Endodermal cell (in vitro differentiated cells): ENCODE measurements at regions not wholly inside any gene's neighbourhood (a gene's known extent, or its start where the extent isn't known, plus 50 kb on each side); places are given as distances from the start of the nearest gene placed in this dataset.

Experiments used
- DNase-seq: peaks from one replicate; pipeline ENCODE4 v3.0.0-alpha.2; 2017
- H3K27ac ChIP-seq: 2 replicates; pipeline ENCODE4 v1.5.1; 2013; ENCODE audit warnings: mild to moderate bottlenecking, low read depth, low read length, moderate library complexity
- H3K27me3 ChIP-seq: 2 replicates; pipeline ENCODE4 v1.6.1; 2013; ENCODE audit warnings: mild to moderate bottlenecking, low read length, moderate library complexity; ENCODE audit not compliant: insufficient read depth, control insufficient read depth, poor library complexity, severe bottlenecking
- H3K36me3 ChIP-seq: 2 replicates; pipeline ENCODE4 v1.7.0; 2013; ENCODE audit warnings: mild to moderate bottlenecking, low read length, moderate library complexity; ENCODE audit not compliant: control insufficient read depth, insufficient read depth
- H3K4me1 ChIP-seq: one replicate; pipeline ENCODE4 v1.7.0; 2013; ENCODE audit warnings: low read length; ENCODE audit not compliant: control insufficient read depth, insufficient read depth
- H3K4me3 ChIP-seq: 2 replicates; pipeline ENCODE4 v1.5.1; 2013; ENCODE audit warnings: mild to moderate bottlenecking, low read length, moderate library complexity
- H3K9ac ChIP-seq: 2 replicates; pipeline ENCODE4 v1.6.1; 2013; ENCODE audit warnings: mild to moderate bottlenecking, low read length, moderate library complexity; ENCODE audit not compliant: poor library complexity, severe bottlenecking; ENCODE audit errors: extremely low read depth
- H3K9me3 ChIP-seq: 2 replicates; pipeline ENCODE4 v1.6.1; 2013; ENCODE audit warnings: mild to moderate bottlenecking, low read length, moderate library complexity; ENCODE audit not compliant: control insufficient read depth
- H3K27ac Mint-ChIP-seq: 2 replicates; pipeline ENCODE4 v1.8.0; 2020; ENCODE audit warnings: mixed read lengths
- H3K27me3 Mint-ChIP-seq: 2 replicates; pipeline ENCODE4 v1.8.0; 2021; ENCODE audit warnings: mild to moderate bottlenecking, mixed read lengths; ENCODE audit not compliant: insufficient read depth
- H3K36me3 Mint-ChIP-seq: 2 replicates; pipeline ENCODE4 v1.8.0; 2020; ENCODE audit warnings: low read depth, mixed read lengths
- H3K4me1 Mint-ChIP-seq: 2 replicates; pipeline ENCODE4 v1.8.0; 2020; ENCODE audit warnings: mixed read lengths
- H3K4me3 Mint-ChIP-seq: 2 replicates; pipeline ENCODE4 v1.8.0; 2020; ENCODE audit warnings: mild to moderate bottlenecking, moderate library complexity, mixed read lengths
- H3K9me3 Mint-ChIP-seq: 2 replicates; pipeline ENCODE4 v1.8.0; 2020; ENCODE audit warnings: mild to moderate bottlenecking, mixed read lengths
- CTCF ChIP-seq: fragments of 200-600 bp; sonication (generic); conservative IDR thresholded peaks from 2 replicates; pipeline ENCODE4 v1.5.0; 2021; ENCODE audit warnings: antibody characterized with exemption, mild to moderate bottlenecking
- WGBS, 2 experiments: methylation state at CpG; one replicate each; pipeline versions ENCODE4 v1.1.5 to v1.1.7; 2013; ENCODE audit warnings: missing lambda C conversion rate in 2 of 2, mixed read lengths in 1 of 2; ENCODE audit not compliant: insufficient coverage in 1 of 2, insufficient read length in 1 of 2; 5-methylcytosine and 5-hydroxymethylcytosine counted together

- WGBS, 2 experiments = 94 to 97% methylated on average over 8 to 11 of the region's 11 CpGs
Measured at GRCh38 chr6:156396068-156396771, 381.0 kb upstream of the ARID1B start.

GRCh38 chr6:156395276-156395675 is 381.9 kb upstream of the ARID1B start:
- H3K4me1 ChIP-seq = no peaks in the 10 kb centered on the region
- no peak overlapping the region for H3K27ac ChIP-seq
- 94 to 97% methylated on average over 5 to 6 of the region's 6 CpGs for WGBS, 2 experiments
- Mint-ChIP-seq H3K4me1 (peaks cover 40% of the 10 kb centered on the region), H3K4me3 (no peak overlapping the region), H3K27ac (no peak overlapping the region), H3K27me3 (peaks cover 24% of the 10 kb centered on the region), H3K36me3 (no peaks in the 10 kb centered on the region), H3K9me3 (no peaks in the 10 kb centered on the region)
- no peak for TF ChIP-seq CTCF
- no peaks in the 10 kb centered on the region for H3K36me3 ChIP-seq
- H3K27me3 ChIP-seq = no peaks in the 10 kb centered on the region
- no peak overlapping the region for H3K9ac ChIP-seq
- no peaks in the 10 kb centered on the region for H3K9me3 ChIP-seq
- H3K4me3 ChIP-seq = no peak overlapping the region
- no peak for DNase-seq

More at GRCh38 chr6:156396068-156396771, 381.0 kb upstream of the ARID1B start:
- Histone ChIP-seq H3K36me3 (no peaks in the 10 kb centered on the region), H3K27me3 (no peaks in the 10 kb centered on the region), H3K9me3 (no peaks in the 10 kb centered on the region), H3K9ac (no peak overlapping the region), H3K4me3 (no peak overlapping the region), H3K27ac (no peak overlapping the region), H3K4me1 (no peaks in the 10 kb centered on the region)
- H3K9me3 Mint-ChIP-seq = no peaks in the 10 kb centered on the region
- no peak for TF ChIP-seq CTCF
- H3K4me3 Mint-ChIP-seq = peak overlapping the region; percentile 35
- no peak overlapping the region for H3K27ac Mint-ChIP-seq
- DNase-seq = no peak
- no peaks in the 10 kb centered on the region for H3K36me3 Mint-ChIP-seq
- H3K27me3 Mint-ChIP-seq = peaks cover 24% of the 10 kb centered on the region
- peaks cover 45% of the 10 kb centered on the region for H3K4me1 Mint-ChIP-seq

GRCh38 chr6:156392648-156393047 is 384.5 kb upstream of the ARID1B start:
- Histone ChIP-seq H3K4me3 (no peak overlapping the region), H3K9me3 (no peaks in the 10 kb centered on the region), H3K27ac (no peak overlapping the region), H3K9ac (no peak overlapping the region), H3K36me3 (no peaks in the 10 kb centered on the region), H3K4me1 (no peaks in the 10 kb centered on the region), H3K27me3 (no peaks in the 10 kb centered on the region)
- WGBS, 2 experiments = 86 to 100% methylated on average over 1 to 4 of the region's 4 CpGs
- Mint-ChIP-seq H3K9me3 (no peaks in the 10 kb centered on the region), H3K27me3 (peaks cover 13% of the 10 kb centered on the region), H3K27ac (no peak overlapping the region), H3K4me3 (no peak overlapping the region), H3K4me1 (peaks cover 26% of the 10 kb centered on the region), H3K36me3 (no peaks in the 10 kb centered on the region)
- no peak for TF ChIP-seq CTCF
- DNase-seq = no peak
